ENCODE measurements at regions not wholly inside any gene's neighbourhood (a gene's known extent, or its start where the extent isn't known, plus 50 kb on each side); places are given as distances from the start of the nearest gene placed in this dataset.

- no peak overlapping the region for H3K27ac Mint-ChIP-seq
- CTCF ChIA-PET = interaction anchor here (1.0 kb wide), 1 partner anchor 17 kb away, joined by 3 read pairs; no protein-coding TSS in a partner anchor
Measured at GRCh38 chr16:27718201-27719105, 168.5 kb downstream of the KATNIP start.

GRCh38 chr16:27719106-27719445 lies 169.1 kb downstream of the KATNIP start:
- CTCF ChIA-PET = no interaction called here
- no peak for DNase-seq
- Mint-ChIP-seq H3K27me3 (no peaks in the 10 kb centered on the region), H3K9me3 (no peaks in the 10 kb centered on the region), H3K4me3 (no peak overlapping the region), H3K36me3 (ENCODE audit: low read depth) (peaks cover 13% of the 10 kb centered on the region), H3K27ac (no peak overlapping the region), H3K4me1 (ENCODE audit: low read depth) (no peaks in the 10 kb centered on the region)
- ATAC-seq = no peak
- intact Hi-C loops (cut with micrococcal nuclease) = no loop called here
- POLR2A ChIA-PET = no interaction called here
- no peak for TF ChIP-seq CTCF (IDR thresholded peaks at IDR 0.05)

More at GRCh38 chr16:27718201-27719105, 168.5 kb downstream of the KATNIP start:
- DNase-seq = no peak
- Mint-ChIP-seq H3K27me3 (no peaks in the 10 kb centered on the region), H3K9me3 (no peaks in the 10 kb centered on the region), H3K36me3 (ENCODE audit: low read depth) (peaks cover 16% of the 10 kb centered on the region), H3K4me3 (no peak overlapping the region), H3K4me1 (ENCODE audit: low read depth) (no peaks in the 10 kb centered on the region)
- no peak for ATAC-seq
- no peak for TF ChIP-seq CTCF (IDR thresholded peaks at IDR 0.05)
- POLR2A ChIA-PET = no interaction called here
- intact Hi-C loops (cut with micrococcal nuclease) = no loop called here

- intact Hi-C loops (cut with micrococcal nuclease) = no loop called here
- H3K27ac Mint-ChIP-seq = no peak overlapping the region
- no peak for ATAC-seq
- POLR2A ChIA-PET = no interaction called here
- H3K4me1 Mint-ChIP-seq (ENCODE audit: low read depth) = no peaks in the 10 kb centered on the region
- DNase-seq = no peak
- H3K27me3 Mint-ChIP-seq = no peaks in the 10 kb centered on the region
- TF ChIP-seq CTCF (IDR thresholded peaks at IDR 0.05) = no peak
- CTCF ChIA-PET = no interaction called here
- H3K36me3 Mint-ChIP-seq (ENCODE audit: low read depth) = peaks cover 9% of the 10 kb centered on the region
- no peak overlapping the region for H3K4me3 Mint-ChIP-seq
- no peaks in the 10 kb centered on the region for H3K9me3 Mint-ChIP-seq
Measured at GRCh38 chr16:27720731-27721530, 171.0 kb downstream of the KATNIP start.

- ChIA-PET POLR2A (no interaction called here), CTCF (no interaction called here)
- Mint-ChIP-seq H3K4me3 (no peak overlapping the region), H3K9me3 (no peaks in the 10 kb centered on the region), H3K27me3 (no peaks in the 10 kb centered on the region), H3K36me3 (ENCODE audit: low read depth) (peaks cover 9% of the 10 kb centered on the region), H3K4me1 (ENCODE audit: low read depth) (no peaks in the 10 kb centered on the region), H3K27ac (no peak overlapping the region)
- no peak for ATAC-seq
- no peak for DNase-seq
- TF ChIP-seq CTCF (IDR thresholded peaks at IDR 0.05) = no peak
- intact Hi-C loops (cut with micrococcal nuclease) = no loop called here
Measured at GRCh38 chr16:27721531-27722181, 171.7 kb downstream of the KATNIP start.
